ENCODE measurements at regions not wholly inside any gene's neighbourhood (a gene's known extent, or its start where the extent isn't known, plus 50 kb on each side); places are given as distances from the start of the nearest gene placed in this dataset.

DNA sequence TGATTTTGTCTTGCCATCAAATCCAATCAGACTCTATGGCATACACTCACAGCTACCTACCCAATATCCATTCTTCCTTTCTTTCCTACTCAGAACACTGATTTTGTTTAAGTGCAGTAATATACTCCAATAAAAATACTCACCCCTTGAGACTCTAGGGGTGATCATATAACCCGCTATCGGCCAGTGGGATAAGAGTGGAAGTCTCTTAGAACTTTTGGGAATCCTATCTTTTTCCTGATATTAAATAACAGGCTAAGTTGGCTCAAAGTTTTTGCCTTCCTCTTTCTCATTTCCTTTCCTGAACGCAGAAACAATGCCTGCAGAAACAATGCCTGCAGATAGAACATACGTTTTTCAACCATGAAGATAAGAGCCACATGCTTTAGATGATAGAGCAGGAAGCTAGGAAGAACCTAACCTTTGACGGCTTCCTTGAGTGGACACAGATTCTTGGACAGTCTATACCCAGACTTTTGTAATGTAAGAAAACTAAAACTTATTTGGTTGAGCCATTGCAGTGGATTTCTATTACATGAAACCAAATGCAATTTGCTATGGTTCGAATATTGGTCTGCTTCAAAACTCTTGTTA is 373.8 kb downstream of the STIM2 start:
- no peak for DNase-seq (ENCODE audit: low read depth, low spot score)

DNA sequence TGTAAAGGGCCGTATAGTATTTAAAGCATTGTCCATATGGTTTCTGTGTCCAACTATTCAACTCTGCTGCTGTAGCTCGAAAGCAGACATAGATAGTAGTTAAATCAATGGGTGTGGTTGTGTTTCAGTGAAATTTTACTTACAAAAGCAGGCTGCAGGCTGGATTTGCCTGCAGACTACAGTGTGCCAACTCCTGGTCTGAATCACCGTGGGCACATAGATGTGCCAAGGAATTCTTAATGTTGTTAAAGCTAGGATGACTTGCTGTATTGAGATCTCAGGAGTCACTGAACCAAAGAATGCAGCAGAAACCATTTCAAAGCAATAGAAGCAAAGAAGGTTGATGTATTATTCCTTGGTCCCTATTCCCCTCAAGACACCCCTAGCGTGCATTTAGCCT is 379.0 kb downstream of the STIM2 start:
- no peak for DNase-seq (ENCODE audit: low read depth, low spot score)
- no peak overlapping the region for H3K4me3 ChIP-seq (ENCODE audit: low read length)

More for the DNA sequence above, 373.8 kb downstream of the STIM2 start:
- H3K4me3 ChIP-seq (ENCODE audit: low read length) = no peak overlapping the region

DNA sequence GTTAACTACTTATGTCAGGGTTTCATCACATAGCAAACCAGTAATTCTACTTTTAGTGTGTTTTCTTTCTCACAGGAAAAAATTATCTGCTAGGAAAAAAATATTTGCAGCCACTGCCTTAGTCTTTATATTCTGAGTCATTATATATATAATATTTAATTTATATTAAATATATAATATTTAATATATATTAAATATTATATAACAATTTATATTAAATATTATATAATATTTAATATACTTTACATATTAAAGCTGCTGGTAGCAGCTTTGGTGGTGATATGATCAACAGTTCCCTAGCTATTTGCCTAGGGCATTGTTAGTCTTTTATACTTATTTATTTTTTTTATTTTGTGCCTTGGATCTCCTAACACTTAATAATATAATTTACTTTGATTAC is 381.6 kb downstream of the STIM2 start:
- H3K4me3 ChIP-seq (ENCODE audit: low read length) = no peak overlapping the region
- no peak for DNase-seq (ENCODE audit: low read depth, low spot score)

DNA sequence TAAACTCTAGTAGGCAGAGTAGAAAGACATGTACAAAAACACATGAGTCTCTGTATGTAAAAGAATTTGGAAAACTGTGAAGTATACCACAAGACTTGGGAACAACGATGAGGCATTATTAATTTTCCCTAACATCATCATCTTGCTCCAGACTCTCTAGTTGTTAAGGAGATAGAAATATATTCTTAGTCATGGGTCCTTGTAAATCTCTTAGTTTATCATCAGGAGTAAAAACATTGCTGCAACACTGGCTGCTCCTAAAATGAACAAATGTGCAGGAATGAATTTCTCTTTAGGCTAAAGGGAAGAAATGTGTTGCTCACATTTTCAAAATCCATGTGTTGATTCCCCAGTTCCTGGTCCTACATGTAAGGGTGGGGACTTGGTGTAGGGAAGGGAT is 384.6 kb downstream of the STIM2 start:
- no peak overlapping the region for H3K4me3 ChIP-seq (ENCODE audit: low read length)
- DNase-seq (ENCODE audit: low read depth, low spot score) = no peak

DNA sequence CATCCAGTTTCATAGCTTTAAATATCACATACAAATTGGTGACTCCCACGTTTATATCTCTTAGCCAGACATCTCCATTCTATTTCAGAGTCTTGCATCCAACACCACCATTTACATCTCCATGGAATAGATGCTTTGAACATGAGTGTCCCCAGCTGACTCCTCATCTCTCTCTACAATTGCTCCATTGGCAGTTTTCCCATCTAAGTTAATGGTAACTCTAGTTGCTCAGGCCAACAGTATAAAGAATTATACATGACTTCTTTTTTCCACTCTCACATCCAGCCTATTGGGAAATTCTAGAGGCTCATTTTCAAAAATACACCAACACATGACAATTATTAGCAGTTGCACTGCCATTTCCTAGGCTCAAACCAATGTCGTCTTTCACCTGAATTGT is 388.2 kb downstream of the STIM2 start:
- H3K4me3 ChIP-seq (ENCODE audit: low read length) = no peak overlapping the region

DNA sequence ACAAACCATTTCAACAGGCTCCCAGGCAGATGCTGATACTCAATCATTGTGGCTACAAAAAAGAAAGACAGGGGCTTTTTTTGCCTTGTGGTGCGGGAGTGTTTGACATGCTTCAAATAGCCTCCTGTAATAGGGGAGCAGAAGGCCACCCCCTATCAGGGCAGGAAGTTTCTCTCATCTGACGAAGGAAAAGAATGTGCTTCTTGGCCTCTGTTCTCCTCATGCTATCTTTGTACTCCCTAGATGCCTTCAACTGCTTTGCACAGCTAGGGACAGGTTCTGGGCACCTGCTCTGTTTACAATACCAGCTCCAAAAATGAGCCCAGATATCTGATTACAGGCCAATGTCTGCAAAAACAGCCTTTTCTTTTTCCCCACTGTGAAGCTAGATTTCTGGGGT is 391.1 kb downstream of the STIM2 start:
- DNase-seq (ENCODE audit: low read depth, low spot score) = no peak
- no peak overlapping the region for H3K4me3 ChIP-seq (ENCODE audit: low read length)

More for the DNA sequence above, 388.2 kb downstream of the STIM2 start:
- no peak for DNase-seq (ENCODE audit: low read depth, low spot score)

DNA sequence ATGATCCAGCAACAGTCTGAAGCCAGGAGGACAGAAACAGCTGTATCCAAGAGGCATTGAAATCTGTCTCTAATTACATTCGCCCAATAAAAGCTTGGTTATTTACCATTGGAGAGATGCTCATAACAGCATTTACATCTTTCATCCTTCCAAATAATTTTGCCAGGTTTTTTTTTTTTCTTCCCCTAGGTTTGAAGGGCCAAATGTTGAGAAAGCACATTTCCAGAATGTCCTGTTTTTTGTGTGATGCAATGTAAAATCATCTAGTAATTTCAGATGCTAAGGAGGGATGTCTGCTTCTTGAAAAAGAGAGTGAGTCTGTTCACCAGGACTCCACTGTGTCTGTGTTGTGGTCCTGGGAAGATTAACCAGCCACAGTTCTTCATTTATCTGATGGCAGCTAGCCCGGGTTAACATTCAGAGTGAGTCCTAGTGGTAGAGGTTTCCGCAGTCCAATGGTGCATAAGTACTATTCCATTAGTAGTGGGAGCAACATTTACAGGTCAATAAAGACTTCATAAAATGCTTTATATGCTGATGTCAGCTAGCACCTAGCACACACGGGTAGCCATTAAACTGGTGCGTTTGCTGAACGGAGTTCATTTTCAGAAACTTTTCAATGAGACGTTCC is 406.8 kb downstream of the STIM2 start:
- DNase-seq (ENCODE audit: low read depth, low spot score) = no peak
- H3K4me3 ChIP-seq (ENCODE audit: low read length) = no peak overlapping the region

DNA sequence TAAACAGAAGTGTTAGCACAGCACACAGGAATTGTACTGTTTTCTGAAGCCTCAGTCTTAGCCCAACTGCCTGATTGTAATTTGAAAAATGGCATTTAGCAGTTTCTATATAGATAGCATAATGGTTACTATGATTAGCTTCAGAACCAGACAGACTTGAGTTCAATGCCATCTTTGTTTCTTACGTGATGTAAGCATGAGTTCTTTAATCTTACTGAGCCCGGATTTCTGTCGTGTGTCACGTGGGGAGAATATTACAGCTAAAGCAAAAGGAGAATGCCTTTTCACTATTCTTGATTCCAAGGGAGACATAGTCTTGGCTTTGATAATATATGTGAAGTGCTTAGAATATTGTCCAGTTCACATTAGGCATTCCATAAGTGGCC is 407.3 kb downstream of the STIM2 start:
- H3K4me3 ChIP-seq (ENCODE audit: low read length) = no peak overlapping the region
- DNase-seq (ENCODE audit: low read depth, low spot score) = no peak

DNA sequence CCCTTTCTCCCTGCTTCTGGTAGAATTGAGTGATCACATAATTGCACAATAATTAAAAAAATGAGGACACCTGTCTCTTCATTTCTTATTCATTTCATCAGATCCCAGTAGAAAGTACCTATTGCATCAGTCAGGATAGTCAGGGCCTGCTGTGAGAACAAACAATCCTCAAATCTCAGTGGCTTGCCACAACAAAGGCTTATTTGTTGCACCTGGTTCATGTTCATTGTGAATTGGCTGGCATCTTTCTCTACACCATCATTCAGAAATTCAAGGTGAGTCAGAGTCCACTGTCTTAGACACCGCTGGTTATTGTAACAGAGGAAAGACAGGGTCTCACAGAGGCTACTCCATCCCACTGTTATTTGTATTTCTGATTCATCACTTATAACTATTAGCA is 409.8 kb downstream of the STIM2 start:
- H3K4me3 ChIP-seq (ENCODE audit: low read length) = no peak overlapping the region
- DNase-seq (ENCODE audit: low read depth, low spot score) = peak; percentile 8

DNA sequence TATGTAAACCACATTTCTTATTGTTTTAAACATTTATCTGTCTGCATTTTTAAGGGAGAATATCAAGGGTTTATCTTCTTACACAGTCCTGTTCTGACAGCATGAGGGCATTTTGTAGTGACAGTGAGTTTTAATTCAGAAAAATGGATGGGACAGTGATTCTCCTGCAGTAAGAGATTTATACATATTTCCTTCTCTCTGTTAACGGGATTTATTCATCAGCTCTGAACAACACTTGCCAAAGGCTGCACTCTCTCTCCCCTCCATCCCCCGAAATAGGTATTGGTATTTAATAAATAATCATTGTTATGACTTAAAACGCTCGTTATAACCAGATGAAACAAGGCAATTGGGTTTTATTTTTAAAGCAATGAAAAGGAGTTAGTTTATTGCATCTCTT is 410.9 kb downstream of the STIM2 start:
- no peak overlapping the region for H3K4me3 ChIP-seq (ENCODE audit: low read length)

DNA sequence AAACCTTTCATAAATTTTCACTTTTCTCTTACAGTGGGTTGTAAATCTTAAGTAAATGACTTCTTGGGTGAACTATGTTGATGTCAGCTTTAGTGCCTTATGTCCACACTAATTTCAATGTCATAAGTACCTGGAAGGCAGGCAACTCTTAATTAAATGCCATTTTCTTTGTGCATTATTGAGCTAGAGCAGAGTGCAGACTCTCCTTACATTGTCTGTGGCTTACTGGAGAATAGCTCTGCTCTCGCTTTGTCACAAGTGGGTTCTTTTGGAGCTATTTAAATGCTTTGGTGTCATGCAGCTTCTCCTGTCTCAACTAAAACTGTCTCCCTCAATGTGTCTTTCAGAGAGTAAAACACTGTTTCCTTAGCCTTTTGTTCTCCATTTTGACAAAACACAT is 411.6 kb downstream of the STIM2 start:
- no peak overlapping the region for H3K4me3 ChIP-seq (ENCODE audit: low read length)
- no peak for DNase-seq (ENCODE audit: low read depth, low spot score)

More for the DNA sequence above, 410.9 kb downstream of the STIM2 start:
- DNase-seq (ENCODE audit: low read depth, low spot score) = no peak

DNA sequence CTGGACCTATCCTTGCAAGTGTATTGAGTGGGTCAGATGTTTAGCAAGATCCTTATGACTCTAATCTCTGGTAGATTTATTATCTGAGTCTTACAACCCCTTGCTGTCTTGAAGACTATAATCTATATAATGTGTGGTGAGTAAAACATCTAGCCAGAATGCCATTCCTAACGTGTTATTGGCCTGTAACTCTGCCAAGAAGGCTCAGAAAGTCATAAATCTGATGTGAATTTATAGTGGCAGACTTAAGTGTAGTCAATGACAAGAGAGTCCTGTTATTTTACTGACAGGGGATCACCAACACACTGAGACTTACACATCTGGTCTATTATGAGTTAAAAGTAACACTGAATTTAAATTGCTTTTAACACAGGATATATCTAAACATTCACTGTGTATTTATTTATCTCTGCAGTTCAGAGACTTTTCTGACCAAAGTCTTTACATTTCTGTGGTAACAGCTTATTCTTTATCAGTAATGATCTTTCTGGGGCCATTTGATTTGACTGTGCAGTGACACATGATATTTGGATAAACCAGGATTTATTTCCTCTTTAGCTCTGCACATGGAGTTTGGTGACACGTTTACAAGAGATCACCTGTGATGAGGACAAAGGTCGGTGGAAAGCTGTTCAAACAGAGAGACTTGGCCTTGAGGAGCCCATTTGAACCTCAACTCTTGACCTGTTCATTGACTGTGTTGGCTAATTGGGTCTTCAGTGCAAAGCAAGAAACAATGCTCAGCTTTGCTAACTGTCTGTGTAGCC is 415.8 kb downstream of the STIM2 start:
- no peak for DNase-seq (ENCODE audit: low read depth, low spot score)
- H3K4me3 ChIP-seq (ENCODE audit: low read length) = no peak overlapping the region

DNA sequence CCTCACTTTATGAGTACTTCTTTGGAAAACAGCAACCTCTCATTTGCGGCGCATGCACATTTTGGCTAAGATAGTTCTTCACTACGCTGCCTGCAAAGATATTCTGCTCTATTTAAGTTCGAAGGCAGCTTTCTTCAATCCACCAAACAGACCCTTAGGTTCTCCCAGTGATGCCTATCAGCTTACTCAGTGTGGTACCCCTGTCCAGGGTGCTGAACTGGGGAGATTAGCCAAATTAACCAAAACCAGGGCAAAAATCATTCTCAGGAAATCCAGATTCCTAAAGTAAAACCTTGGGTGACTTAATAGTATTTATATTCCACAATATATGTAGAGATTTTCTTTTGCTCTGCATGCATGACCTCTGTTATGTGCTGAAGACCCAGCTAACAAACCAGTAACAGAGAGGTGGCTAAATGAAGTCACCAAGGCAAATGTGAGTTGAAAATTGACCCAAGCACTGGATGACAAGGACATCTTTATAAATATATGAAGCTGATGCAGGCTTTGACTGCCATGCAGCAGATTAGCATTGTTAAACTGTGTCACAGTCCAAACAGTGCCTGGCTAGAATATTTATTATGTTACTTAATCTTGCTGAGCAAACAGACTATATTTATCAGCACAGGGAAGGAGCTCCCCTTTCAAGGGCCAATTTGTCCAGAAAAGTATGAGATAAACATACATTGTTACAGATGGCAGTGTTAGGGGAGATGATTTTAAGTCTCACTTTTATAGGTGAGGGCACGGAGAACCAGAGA is 418.2 kb downstream of the STIM2 start:
- H3K4me3 ChIP-seq (ENCODE audit: low read length) = no peak overlapping the region
- peak; percentile 24 for DNase-seq (ENCODE audit: low read depth, low spot score)

DNA sequence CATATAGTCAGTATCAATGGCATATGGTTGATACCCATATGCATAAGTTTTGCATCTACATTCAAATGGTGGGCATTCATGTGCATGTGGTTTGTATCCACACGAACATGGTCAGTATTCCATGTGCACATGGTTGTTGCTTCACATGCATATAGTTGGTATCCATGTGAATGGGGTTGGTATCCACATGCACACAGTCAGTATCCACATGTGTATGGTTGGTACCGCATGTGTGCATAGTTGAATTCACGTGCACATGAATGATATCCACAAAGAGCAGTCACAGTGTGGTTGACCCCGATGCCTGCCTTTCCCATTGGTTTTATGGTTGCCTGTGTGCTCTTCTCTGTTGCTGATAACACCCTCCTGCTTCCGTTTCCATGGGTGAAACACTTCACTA is 427.9 kb downstream of the STIM2 start:
- no peak for DNase-seq (ENCODE audit: low read depth, low spot score)
- H3K4me3 ChIP-seq (ENCODE audit: low read length) = no peak overlapping the region

DNA sequence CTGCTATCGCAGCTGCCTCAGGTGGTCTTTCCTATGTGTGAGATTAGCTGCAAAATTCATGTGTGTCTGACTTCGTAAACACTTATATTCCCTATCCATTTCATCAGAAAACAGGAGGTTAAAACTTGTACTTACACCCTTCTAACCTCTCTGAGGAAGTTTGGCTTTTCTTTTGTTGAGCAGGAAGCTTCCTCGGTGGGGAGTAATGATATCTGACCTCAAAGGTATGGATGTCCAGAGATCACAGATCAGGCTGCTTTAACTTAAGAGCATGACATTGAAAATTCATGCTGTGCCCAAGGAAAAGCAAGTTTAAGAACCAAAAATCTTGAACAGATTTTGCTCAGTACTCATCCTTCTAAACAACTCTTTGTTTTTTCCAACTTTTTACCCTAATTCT is 429.1 kb downstream of the STIM2 start:
- DNase-seq (ENCODE audit: low read depth, low spot score) = no peak
- no peak overlapping the region for H3K4me3 ChIP-seq (ENCODE audit: low read length)

DNA sequence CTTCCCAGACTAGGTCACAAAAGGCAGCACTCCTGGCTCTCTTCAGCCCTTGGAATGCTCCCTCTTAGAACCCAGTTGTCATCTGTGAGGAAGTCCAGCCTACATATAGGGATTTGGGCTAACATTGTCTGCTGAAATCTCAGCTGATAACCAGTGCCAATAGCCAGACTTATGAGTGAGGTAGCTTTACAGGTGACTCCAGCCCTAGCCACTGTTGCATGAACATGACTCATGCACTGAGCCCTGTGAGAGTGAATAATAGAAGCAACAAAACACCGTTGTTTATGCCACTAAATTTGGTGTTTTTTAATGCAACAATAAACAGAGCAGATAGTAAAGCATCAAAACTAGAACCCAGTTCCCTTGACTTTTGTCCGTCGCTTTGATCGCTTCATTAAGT is 433.2 kb downstream of the STIM2 start:
- no peak for DNase-seq (ENCODE audit: low read depth, low spot score)
- H3K4me3 ChIP-seq (ENCODE audit: low read length) = no peak overlapping the region

DNA sequence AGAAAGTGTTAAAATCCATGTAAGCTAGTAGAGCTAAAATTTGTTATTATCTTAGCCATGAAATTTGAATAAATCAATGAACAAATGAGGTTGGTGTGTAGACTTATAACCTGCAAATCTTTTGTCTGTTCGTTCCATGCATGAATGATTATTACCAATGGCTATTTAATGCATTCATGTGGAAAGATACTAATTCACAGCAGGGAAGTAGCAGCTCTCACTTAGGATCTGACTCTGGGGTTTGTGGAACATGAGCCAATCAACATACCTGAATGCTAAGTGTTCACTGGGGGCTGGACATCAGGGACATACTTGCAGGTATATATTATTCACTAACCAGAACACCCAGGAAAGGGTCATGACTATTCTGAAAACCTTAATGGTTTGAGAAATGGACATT is 444.1 kb downstream of the STIM2 start:
- no peak for DNase-seq (ENCODE audit: low read depth, low spot score)

DNA sequence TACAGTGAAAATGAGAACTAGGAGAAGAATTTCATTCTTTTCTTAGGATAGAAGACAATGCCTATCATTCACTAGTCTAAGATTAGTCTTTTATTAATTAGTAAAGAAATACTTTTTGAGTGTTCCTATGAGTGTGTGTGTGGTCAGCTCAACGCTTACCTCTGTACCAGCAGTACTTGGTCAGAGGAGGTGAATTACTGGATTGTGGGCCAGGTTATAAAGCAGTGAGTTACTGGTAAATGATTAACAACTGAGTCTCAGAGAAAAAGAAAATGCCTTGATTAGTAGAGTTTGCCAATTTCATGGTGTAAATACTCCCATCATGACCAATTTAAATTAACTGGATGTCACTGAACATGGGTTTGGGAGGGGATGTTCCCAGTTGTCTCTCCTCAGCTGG is 444.6 kb downstream of the STIM2 start:
- DNase-seq (ENCODE audit: low read depth, low spot score) = no peak
- H3K4me3 ChIP-seq (ENCODE audit: low read length) = no peak overlapping the region

More for the DNA sequence above, 444.1 kb downstream of the STIM2 start:
- H3K4me3 ChIP-seq (ENCODE audit: low read length) = no peak overlapping the region

DNA sequence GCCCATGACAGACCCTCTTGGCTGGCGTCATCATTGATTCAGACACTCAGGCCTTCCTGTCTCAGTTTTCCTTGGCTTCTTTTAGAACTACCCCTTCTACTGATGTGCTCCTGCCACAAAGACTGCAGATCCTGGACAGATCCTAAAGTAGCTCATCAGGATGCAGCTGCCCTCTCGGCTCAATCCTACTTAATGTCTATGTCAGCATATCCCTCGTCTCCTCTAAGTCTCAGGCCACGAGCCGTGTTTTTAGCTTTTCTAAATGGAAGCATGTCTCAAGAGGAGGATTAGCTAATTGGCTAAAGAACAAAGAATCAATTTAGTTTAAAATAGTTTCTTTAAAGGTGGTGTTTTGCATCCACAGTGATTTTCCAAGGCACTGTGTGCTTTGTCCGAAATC is 447.7 kb downstream of the STIM2 start:
- no peak for DNase-seq (ENCODE audit: low read depth, low spot score)

DNA sequence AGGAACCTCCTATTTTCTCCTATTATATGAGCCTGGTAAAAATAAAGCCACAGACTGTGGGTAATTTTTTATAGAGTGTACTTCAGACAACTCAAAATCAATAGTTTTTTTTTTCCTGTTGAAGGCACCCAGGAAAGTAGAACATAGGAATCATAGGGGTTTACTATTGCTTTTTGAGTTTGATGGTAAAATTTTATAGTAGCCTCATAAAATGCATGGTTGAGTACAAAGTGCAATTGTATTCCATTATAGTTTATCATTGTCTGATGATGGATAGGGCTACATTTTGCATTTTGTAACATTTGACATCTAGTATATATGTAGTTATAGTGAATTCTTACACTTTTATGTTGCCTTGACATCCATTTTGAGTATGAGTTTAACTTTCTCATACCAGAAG is 455.0 kb downstream of the STIM2 start:
- no peak overlapping the region for H3K4me3 ChIP-seq (ENCODE audit: low read length)
- DNase-seq (ENCODE audit: low read depth, low spot score) = no peak

More for the DNA sequence above, 447.7 kb downstream of the STIM2 start:
- H3K4me3 ChIP-seq (ENCODE audit: low read length) = no peak overlapping the region

All from Jurkat, Clone E6-1 (cell line).